MM.1S (cell line): ENCODE measurements at regions not wholly inside any gene's neighbourhood (a gene's known extent, or its start where the extent isn't known, plus 50 kb on each side); places are given as distances from the start of the nearest gene placed in this dataset.

ENCODE experiments used
- DNase-seq: peaks from one replicate; pipeline ENCODE4 v3.0.0-alpha.2; 2015
- H2AFZ ChIP-seq: fragments of 300-600 bp; sonication (generic); 2 replicates; pipeline ENCODE4 v1.6.0; 2016; ENCODE audit warnings: antibody characterized with exemption, low read length
- H3F3A ChIP-seq: fragments of 300-600 bp; sonication (generic); 2 replicates; pipeline ENCODE4 v1.6.1; 2016; ENCODE audit warnings: mild to moderate bottlenecking, antibody characterized with exemption, low read length, moderate library complexity, mixed read lengths; ENCODE audit not compliant: insufficient read depth
- H3K27ac ChIP-seq: fragments of 300-600 bp; sonication (generic); 2 replicates; pipeline ENCODE4 v1.5.1; 2016; ENCODE audit warnings: mild to moderate bottlenecking, low read length
- H3K27me3 ChIP-seq: fragments of 300-600 bp; sonication (generic); replicated peaks from 2 replicates; pipeline ENCODE4 v1.6.0; 2016; ENCODE audit warnings: low read length; ENCODE audit not compliant: insufficient read depth
- H3K36me3 ChIP-seq: fragments of 300-600 bp; sonication (generic); replicated peaks from 2 replicates; pipeline ENCODE4 v1.6.1; 2016; ENCODE audit warnings: mild to moderate bottlenecking, low read length, mixed read lengths; ENCODE audit not compliant: insufficient read depth
- H3K4me1 ChIP-seq: fragments of 300-600 bp; sonication (generic); 2 replicates; pipeline ENCODE4 v1.6.1; 2016; ENCODE audit warnings: low read length, mixed read lengths
- H3K4me2 ChIP-seq: fragments of 300-600 bp; sonication (generic); 2 replicates; pipeline ENCODE4 v1.6.0; 2016; ENCODE audit warnings: low read depth, low read length
- H3K4me3 ChIP-seq: fragments of 300-600 bp; sonication (generic); 2 replicates; pipeline ENCODE4 v1.5.1; 2016; ENCODE audit warnings: low read length, mixed read lengths
- H3K79me2 ChIP-seq: fragments of 300-600 bp; sonication (generic); 2 replicates; pipeline ENCODE4 v1.6.1; 2016; ENCODE audit warnings: mixed run types, low read length, mixed read lengths
- H3K9ac ChIP-seq: fragments of 300-600 bp; sonication (generic); 2 replicates; pipeline ENCODE4 v1.6.1; 2016; ENCODE audit warnings: low read length, mixed read lengths
- H3K9me2 ChIP-seq: fragments of 300-600 bp; sonication (generic); replicated peaks from 2 replicates; pipeline ENCODE4 v1.6.1; 2016; ENCODE audit warnings: mild to moderate bottlenecking, low read length, mixed read lengths; ENCODE audit not compliant: insufficient read depth
- H3K9me3 ChIP-seq: fragments of 300-600 bp; sonication (generic); replicated peaks from 2 replicates; pipeline ENCODE4 v1.6.1; 2016; ENCODE audit warnings: mild to moderate bottlenecking, low read length, mixed read lengths; ENCODE audit not compliant: insufficient read depth
- H4K20me1 ChIP-seq: fragments of 300-600 bp; sonication (generic); 2 replicates; pipeline ENCODE4 v1.6.1; 2016; ENCODE audit warnings: mild to moderate bottlenecking, low read length, moderate library complexity, mixed read lengths; ENCODE audit not compliant: insufficient read depth
- EZH2 ChIP-seq: fragments of 300-600 bp; sonication (generic); optimal IDR thresholded peaks from 2 replicates; pipeline ENCODE3; 2017; ENCODE audit warnings: low read depth, mild to moderate bottlenecking, antibody characterized with exemption, low read length, mixed read lengths
- EZH2phosphoT487 ChIP-seq: fragments of 300-600 bp; sonication (generic); IDR thresholded peaks from 2 replicates; pipeline ENCODE4 v1.6.1; 2018; ENCODE audit warnings: antibody characterized with exemption, low read length
- TF ChIP-seq, protein P1 (sequence below): fragments of 300-600 bp; sonication (generic); IDR thresholded peaks from 2 replicates; pipeline ENCODE4 v1.5.1; 2016; ENCODE audit warnings: antibody characterized with exemption, low read length, mixed read lengths

DNA sequence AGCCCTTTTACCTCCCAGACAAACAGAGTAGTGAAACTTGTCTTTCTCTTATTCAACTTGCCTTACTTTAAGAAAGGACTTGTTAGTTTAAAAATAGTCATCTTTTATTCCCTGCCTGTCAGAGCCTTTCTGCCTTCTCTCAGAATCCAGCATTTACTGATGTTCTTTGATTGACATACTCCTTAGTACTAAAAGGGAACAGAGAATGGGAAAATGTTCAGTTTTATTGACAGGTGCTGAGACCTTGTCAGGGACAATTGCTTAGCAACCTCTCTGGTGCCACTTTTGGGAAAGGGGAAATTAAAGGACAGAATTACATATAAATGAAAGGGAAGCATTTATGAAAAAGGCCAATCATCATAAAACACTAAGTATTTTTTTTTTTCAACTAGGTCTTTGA, 378.3 kb downstream of the PDCD6IP start:
- Histone ChIP-seq H3K27me3 (no peaks in the 10 kb centered on the region), H3K9me2 (no peaks in the 10 kb centered on the region), H3K36me3 (no peaks in the 10 kb centered on the region), H2AFZ (no peak overlapping the region), H4K20me1 (no peaks in the 10 kb centered on the region), H3K4me1 (peaks cover 32% of the 10 kb centered on the region), H3K9ac (no peak overlapping the region), H3F3A (no peaks in the 10 kb centered on the region), H3K4me3 (no peak overlapping the region), H3K27ac (no peak overlapping the region), H3K9me3 (no peaks in the 10 kb centered on the region), H3K79me2 (no peaks in the 10 kb centered on the region), H3K4me2 (no peak overlapping the region)
- no peak for DNase-seq
- TF ChIP-seq, protein P1, sequence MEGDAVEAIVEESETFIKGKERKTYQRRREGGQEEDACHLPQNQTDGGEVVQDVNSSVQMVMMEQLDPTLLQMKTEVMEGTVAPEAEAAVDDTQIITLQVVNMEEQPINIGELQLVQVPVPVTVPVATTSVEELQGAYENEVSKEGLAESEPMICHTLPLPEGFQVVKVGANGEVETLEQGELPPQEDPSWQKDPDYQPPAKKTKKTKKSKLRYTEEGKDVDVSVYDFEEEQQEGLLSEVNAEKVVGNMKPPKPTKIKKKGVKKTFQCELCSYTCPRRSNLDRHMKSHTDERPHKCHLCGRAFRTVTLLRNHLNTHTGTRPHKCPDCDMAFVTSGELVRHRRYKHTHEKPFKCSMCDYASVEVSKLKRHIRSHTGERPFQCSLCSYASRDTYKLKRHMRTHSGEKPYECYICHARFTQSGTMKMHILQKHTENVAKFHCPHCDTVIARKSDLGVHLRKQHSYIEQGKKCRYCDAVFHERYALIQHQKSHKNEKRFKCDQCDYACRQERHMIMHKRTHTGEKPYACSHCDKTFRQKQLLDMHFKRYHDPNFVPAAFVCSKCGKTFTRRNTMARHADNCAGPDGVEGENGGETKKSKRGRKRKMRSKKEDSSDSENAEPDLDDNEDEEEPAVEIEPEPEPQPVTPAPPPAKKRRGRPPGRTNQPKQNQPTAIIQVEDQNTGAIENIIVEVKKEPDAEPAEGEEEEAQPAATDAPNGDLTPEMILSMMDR, result no peak
- TF ChIP-seq EZH2phosphoT487, result no peak
- TF ChIP-seq EZH2, result no peak

DNA sequence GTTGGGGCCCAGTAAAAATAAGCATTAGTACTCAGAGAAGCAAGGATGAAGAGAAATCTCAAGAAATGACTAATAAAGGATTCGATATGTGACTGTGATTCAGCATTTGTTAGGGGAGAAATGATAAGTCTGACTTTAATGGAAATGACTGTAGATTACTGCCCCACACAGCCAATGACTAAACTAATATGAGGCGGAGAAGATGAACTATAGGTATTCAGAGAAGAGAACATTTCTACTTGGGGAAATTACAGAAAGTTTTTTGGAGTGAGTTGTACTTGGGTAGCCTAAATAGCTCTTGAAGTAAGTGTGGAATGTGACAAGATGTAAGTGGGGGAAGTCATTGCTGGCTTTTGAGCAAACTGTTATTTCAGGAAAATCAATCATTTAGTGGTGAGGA, 380.0 kb downstream of the PDCD6IP start:
- Histone ChIP-seq H3K4me2 (no peak overlapping the region), H3K9me2 (no peaks in the 10 kb centered on the region), H3K27me3 (no peaks in the 10 kb centered on the region)

DNA sequence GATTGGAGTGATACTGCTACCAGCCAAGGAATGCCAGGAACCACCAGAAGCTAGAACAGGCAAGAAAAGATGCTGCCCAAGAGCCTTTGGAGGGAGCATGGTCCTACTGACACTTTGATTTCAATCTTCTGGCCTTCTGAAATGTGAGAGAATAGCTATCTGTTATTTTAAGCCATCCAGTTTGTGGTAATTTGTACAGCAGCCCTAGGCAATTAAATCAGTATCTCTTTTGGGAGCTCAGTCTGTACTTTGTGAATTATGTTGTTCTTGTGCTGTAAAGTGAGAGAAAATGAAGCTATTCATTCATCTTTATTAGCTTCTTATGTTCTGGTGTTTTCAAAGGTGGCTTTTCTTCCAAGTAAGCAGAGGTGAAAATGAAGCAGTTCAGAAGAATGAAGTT, 381.3 kb downstream of the PDCD6IP start:
- no peak overlapping the region for H3K4me3 ChIP-seq
- no peaks in the 10 kb centered on the region for H3K27me3 ChIP-seq
- no peak overlapping the region for H2AFZ ChIP-seq
- H3K9me3 ChIP-seq, result no peaks in the 10 kb centered on the region
- no peaks in the 10 kb centered on the region for H3K79me2 ChIP-seq
- no peaks in the 10 kb centered on the region for H3K36me3 ChIP-seq
- no peak overlapping the region for H3K4me2 ChIP-seq
- no peak for DNase-seq
- no peaks in the 10 kb centered on the region for H3K9me2 ChIP-seq
- peaks cover under 1% of the 10 kb centered on the region; the same call in 1 of the 2 replicates for H3F3A ChIP-seq
- H3K27ac ChIP-seq, result no peak overlapping the region
- TF ChIP-seq, protein P1, result no peak
- TF ChIP-seq EZH2 (no peak), EZH2phosphoT487 (no peak)
- H3K4me1 ChIP-seq, result peaks cover 38% of the 10 kb centered on the region
- H4K20me1 ChIP-seq, result no peaks in the 10 kb centered on the region
- no peak overlapping the region for H3K9ac ChIP-seq

More for the DNA sequence above, 380.0 kb downstream of the PDCD6IP start:
- H3K4me3 ChIP-seq, result no peak overlapping the region
- TF ChIP-seq EZH2phosphoT487 (no peak), EZH2 (no peak)
- TF ChIP-seq, protein P1, result no peak
- H3K9ac ChIP-seq, result no peak overlapping the region
- no peak overlapping the region for H3K27ac ChIP-seq
- no peaks in the 10 kb centered on the region for H4K20me1 ChIP-seq
- H3K9me3 ChIP-seq, result no peaks in the 10 kb centered on the region
- H3K36me3 ChIP-seq, result no peaks in the 10 kb centered on the region
- no peaks in the 10 kb centered on the region for H3F3A ChIP-seq
- H3K4me1 ChIP-seq, result peaks cover 32% of the 10 kb centered on the region
- DNase-seq, result no peak
- no peaks in the 10 kb centered on the region for H3K79me2 ChIP-seq
- no peak overlapping the region for H2AFZ ChIP-seq
